HG03045 (cell line): ENCODE measurements at regions not wholly inside any gene's neighbourhood (a gene's known extent, or its start where the extent isn't known, plus 50 kb on each side); places are given as distances from the start of the nearest gene placed in this dataset.

Source experiments
- ATAC-seq: cut with Tn5 transposase; IDR thresholded peaks from one replicate; pipeline ENCODE4 v1.9.1; 2021; ENCODE audit warnings: mild to moderate bottlenecking, moderate library complexity; ENCODE audit not compliant: unreplicated experiment

- ATAC-seq, result no peak
Measured at GRCh38 chr10:90174531-90174930, 473.1 kb downstream of the KIF20B start.

GRCh38 chr10:90175161-90175681, 473.8 kb downstream of the KIF20B start:
- no peak for ATAC-seq

- no peak for ATAC-seq
Measured at GRCh38 chr10:90179696-90180407, 478.5 kb downstream of the KIF20B start.

- ATAC-seq, result no peak
Measured at GRCh38 chr10:90180886-90181691, 479.7 kb downstream of the KIF20B start.

GRCh38 chr10:90192825-90193224, 491.4 kb downstream of the KIF20B start:
- no peak for ATAC-seq

- no peak for ATAC-seq
Measured at GRCh38 chr10:90193240-90193985, 492.0 kb downstream of the KIF20B start.

GRCh38 chr10:90195288-90195840, 494.0 kb downstream of the KIF20B start:
- ATAC-seq, result no peak

- no peak for ATAC-seq
Measured at GRCh38 chr10:90197766-90198165, 496.4 kb downstream of the KIF20B start.

- no peak for ATAC-seq
Measured at GRCh38 chr10:90199093-90199492, 497.7 kb downstream of the KIF20B start.

GRCh38 chr10:90199513-90199912, 498.1 kb downstream of the KIF20B start:
- no peak for ATAC-seq

GRCh38 chr10:90204131-90204955, 503.0 kb downstream of the KIF20B start:
- ATAC-seq, result no peak

- no peak for ATAC-seq
Measured at GRCh38 chr10:90204956-90205314, 503.5 kb downstream of the KIF20B start.

GRCh38 chr10:90205340-90205739, 503.9 kb downstream of the KIF20B start:
- no peak for ATAC-seq

- ATAC-seq, result no peak
Measured at GRCh38 chr10:90213346-90213745, 512.0 kb downstream of the KIF20B start.

- no peak for ATAC-seq
Measured at GRCh38 chr10:90218846-90219245, 517.5 kb downstream of the KIF20B start.

- no peak for ATAC-seq
Measured at GRCh38 chr10:90222372-90222771, 521.0 kb downstream of the KIF20B start.

- ATAC-seq, result no peak
Measured at GRCh38 chr10:90222939-90223338, 521.5 kb downstream of the KIF20B start.

- ATAC-seq, result no peak
Measured at GRCh38 chr10:90224791-90225566, 523.6 kb downstream of the KIF20B start.

- no peak for ATAC-seq
Measured at GRCh38 chr10:90226517-90226916, 525.1 kb downstream of the KIF20B start.
